Endothelial cell of umbilical vein (primary cell): ENCODE measurements at regions not wholly inside any gene's neighbourhood (a gene's known extent, or its start where the extent isn't known, plus 50 kb on each side); places are given as distances from the start of the nearest gene placed in this dataset.

Experiments
- BruUV-seq: library from RNA; stranded (reverse); fragments of 400-500 nt; replicated peaks from 2 replicates; lab custom pipeline; 2021; lab: Mats Ljungman, UMichigan
- CTCF ChIA-PET: fragments of 300-600, 350-600 bp; sonication (Branson Sonifier 250); formaldehyde crosslinking; loops from one replicate; lab custom pipeline; 2021; ENCODE audit warnings: antibody characterized with exemption, inconsistent platforms; lab: Charles Lee
- POLR2A ChIA-PET: fragments of 300-600, 350-600 bp; sonication (Branson Sonifier 250); formaldehyde crosslinking; loops from one replicate; lab custom pipeline; 2021; ENCODE audit warnings: antibody characterized with exemption, inconsistent platforms; lab: Charles Lee
- DNase-seq: peaks from one replicate; pipeline ENCODE4 v3.0.0-alpha.2; 2011; ENCODE audit warnings: low read depth, low spot score
- FAIRE-seq: peaks from 2 replicates; lab custom pipeline; 2011; peaks lifted over from hg19 to GRCh38; lab: Jason Lieb, UNC
- H2AFZ ChIP-seq: 2 replicates; pipeline ENCODE4 v1.6.0; 2012; ENCODE audit warnings: low read depth, low read length, control low read depth, inconsistent platforms
- H3K27ac ChIP-seq: 2 replicates; pipeline ENCODE4 v1.5.1; 2011; ENCODE audit warnings: low read depth, mild to moderate bottlenecking, control low read depth, low read length, moderate library complexity; ENCODE audit not compliant: insufficient read depth
- H3K27me3 ChIP-seq, 2 experiments: 2 replicates each; pipeline versions ENCODE4 v1.6.0 to v1.6.1; 2011; ENCODE audit warnings: low read length in 2 of 2, mixed read lengths in 1 of 2; ENCODE audit not compliant: control insufficient read depth in 2 of 2, insufficient read depth in 2 of 2
- H3K36me3 ChIP-seq, 2 experiments: 2 replicates in 1 of 2; 3 replicates in 1 of 2; pipeline ENCODE4 v1.5.1; 2011; ENCODE audit warnings: low read length in 2 of 2, mild to moderate bottlenecking in 1 of 2, moderate library complexity in 1 of 2; ENCODE audit not compliant: control insufficient read depth in 2 of 2, insufficient read depth in 2 of 2; ENCODE audit errors: extremely low read depth in 1 of 2
- H3K4me1 ChIP-seq: 3 replicates; pipeline ENCODE4 v1.5.1; 2011; ENCODE audit warnings: mild to moderate bottlenecking, low read length; ENCODE audit not compliant: control insufficient read depth, insufficient read depth; ENCODE audit errors: extremely low read depth
- H3K4me2 ChIP-seq: 2 replicates; pipeline ENCODE4 v1.6.1; 2011; ENCODE audit warnings: low read length, control low read depth, mixed read lengths; ENCODE audit not compliant: insufficient read depth
- H3K4me3 ChIP-seq, 3 experiments: fragments of 200-600 bp in 1 of 3; sonication (generic), shearing (Covaris generic) in 1 of 3; replicated peaks in 1 of 3; 2 replicates each; pipeline ENCODE4 v1.5.1; 2011 to 2016; ENCODE audit warnings: control low read depth in 3 of 3, low read length in 3 of 3, mild to moderate bottlenecking in 2 of 3, inconsistent platforms in 1 of 3, low read depth in 1 of 3, moderate library complexity in 1 of 3; ENCODE audit not compliant: insufficient read depth in 1 of 3
- H3K79me2 ChIP-seq: 2 replicates; pipeline ENCODE4 v1.6.0; 2012; ENCODE audit warnings: low read length, inconsistent platforms; ENCODE audit not compliant: control insufficient read depth, insufficient read depth
- H3K9ac ChIP-seq: replicated peaks from 2 replicates; pipeline ENCODE3; 2011; ENCODE audit warnings: low read length, control low read depth; ENCODE audit not compliant: insufficient read depth; ENCODE audit errors: extremely low read depth
- H3K9me1 ChIP-seq: replicated peaks from 3 replicates; pipeline ENCODE4 v1.6.0; 2011; ENCODE audit warnings: mild to moderate bottlenecking, low read length; ENCODE audit not compliant: control insufficient read depth, insufficient read depth; ENCODE audit errors: extremely low read depth
- H3K9me3 ChIP-seq: replicated peaks from 2 replicates; pipeline ENCODE4 v1.5.1; 2012; ENCODE audit warnings: low read length, inconsistent platforms; ENCODE audit not compliant: control insufficient read depth, insufficient read depth
- H4K20me1 ChIP-seq: replicated peaks from 2 replicates; pipeline ENCODE3; 2011; ENCODE audit warnings: mild to moderate bottlenecking, low read length; ENCODE audit not compliant: control insufficient read depth, insufficient read depth; ENCODE audit errors: extremely low read depth
- EZH2 ChIP-seq: IDR thresholded peaks from 2 replicates; pipeline ENCODE4 v1.6.1; 2012; ENCODE audit warnings: borderline replicate concordance, low read depth, mild to moderate bottlenecking, moderate library complexity, low read length, inconsistent platforms; ENCODE audit not compliant: severe bottlenecking
- FOS ChIP-seq: IDR thresholded peaks from 2 replicates; pipeline ENCODE4 v1.6.1; 2011; ENCODE audit warnings: mild to moderate bottlenecking, low read length, moderate library complexity, borderline replicate concordance; ENCODE audit not compliant: insufficient read depth
- GATA2 ChIP-seq: IDR thresholded peaks from 2 replicates; pipeline ENCODE4 v1.7.0; 2011; ENCODE audit warnings: low read depth, mild to moderate bottlenecking, moderate library complexity, mixed read lengths, low read length; ENCODE audit not compliant: insufficient read length, insufficient read depth
- JUN ChIP-seq: IDR thresholded peaks from 2 replicates; pipeline ENCODE4 v1.6.1; 2011; ENCODE audit warnings: borderline replicate concordance, low read depth; ENCODE audit not compliant: insufficient read length, insufficient read depth
- MYC ChIP-seq: IDR thresholded peaks from one replicate; pipeline ENCODE4 v1.6.1; 2011; ENCODE audit warnings: mild to moderate bottlenecking, low read depth, low read length
- POLR2A ChIP-seq: IDR thresholded peaks from 2 replicates; pipeline ENCODE4 v1.6.1; 2012; ENCODE audit warnings: low read depth, mild to moderate bottlenecking, control low read depth, low read length
- POLR2AphosphoS5 ChIP-seq: IDR thresholded peaks from 2 replicates; pipeline ENCODE4 v1.6.1; 2012; ENCODE audit warnings: low read depth, mild to moderate bottlenecking, control low read depth, low read length, moderate library complexity; ENCODE audit not compliant: insufficient read depth
- dilution Hi-C: fragments of 300-500 bp; cut with MboI; formaldehyde crosslinking; loops from one replicate; pipeline ENCODE4 v1.15.0; 2019; ENCODE audit warnings: low sequenced_read_pairs; ENCODE audit not compliant: extremely low pct_ligation_motif_present
- intact Hi-C: fragments of 100-400 bp; cut with micrococcal nuclease; formaldehyde crosslinking; loops from one replicate; pipeline ENCODE4 v1.10.0; 2022
- TF ChIP-seq, protein P1 (sequence below), 2 donors: IDR thresholded peaks; 1 replicate in 1 of 2; 2 replicates in 1 of 2; pipeline ENCODE4 v1.5.1; 2011; ENCODE audit warnings: low read length in 2 of 2, mild to moderate bottlenecking in 2 of 2, moderate library complexity in 2 of 2, control low read depth in 1 of 2, inconsistent platforms in 1 of 2, low read depth in 1 of 2; ENCODE audit not compliant: insufficient read depth in 1 of 2; ENCODE audit errors: extremely low read depth in 1 of 2

DNA sequence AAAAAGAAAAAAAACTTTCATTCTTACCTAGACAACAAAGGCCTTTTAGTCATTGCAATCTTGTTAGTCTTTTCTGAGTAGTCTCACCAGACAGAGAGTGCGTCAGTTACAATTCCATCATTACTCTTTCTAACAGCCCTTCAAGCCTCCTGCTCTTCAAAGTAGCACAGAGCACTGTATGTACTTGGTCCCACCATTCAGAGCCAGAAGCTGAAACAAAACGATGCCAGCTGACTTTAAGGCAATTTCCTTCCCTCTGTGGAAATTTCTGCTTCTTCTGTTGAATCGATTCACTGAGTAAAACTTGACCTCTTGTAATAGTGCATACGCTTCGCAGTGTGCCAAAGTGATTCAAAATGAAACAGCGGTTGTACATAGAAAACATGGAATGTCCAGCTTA lies 57.7 kb upstream of the TENM3 start:
- no peaks in the 10 kb centered on the region for H3K36me3 ChIP-seq
- H3K27me3 ChIP-seq: no peaks in the 10 kb centered on the region
- intact Hi-C loops (no loop called here), dilution Hi-C loops (no loop called here)
- no peak overlapping the region for H3K9ac ChIP-seq
- H3K27ac ChIP-seq: no peak overlapping the region
- no TSS peak for BruUV-seq
- no peaks in the 10 kb centered on the region for H3K4me1 ChIP-seq
- H4K20me1 ChIP-seq: no peaks in the 10 kb centered on the region
- no peak overlapping the region for H3K4me3 ChIP-seq
- no peaks in the 10 kb centered on the region for H3K9me3 ChIP-seq
- no peaks in the 10 kb centered on the region for H3K9me1 ChIP-seq
- H3K79me2 ChIP-seq: no peaks in the 10 kb centered on the region
- ChIA-PET CTCF (no interaction called here), POLR2A (no interaction called here)
- no peak for TF ChIP-seq FOS
- no peak for TF ChIP-seq POLR2AphosphoS5
- no peak for TF ChIP-seq GATA2
- TF ChIP-seq EZH2: no peak
- TF ChIP-seq, protein P1, sequence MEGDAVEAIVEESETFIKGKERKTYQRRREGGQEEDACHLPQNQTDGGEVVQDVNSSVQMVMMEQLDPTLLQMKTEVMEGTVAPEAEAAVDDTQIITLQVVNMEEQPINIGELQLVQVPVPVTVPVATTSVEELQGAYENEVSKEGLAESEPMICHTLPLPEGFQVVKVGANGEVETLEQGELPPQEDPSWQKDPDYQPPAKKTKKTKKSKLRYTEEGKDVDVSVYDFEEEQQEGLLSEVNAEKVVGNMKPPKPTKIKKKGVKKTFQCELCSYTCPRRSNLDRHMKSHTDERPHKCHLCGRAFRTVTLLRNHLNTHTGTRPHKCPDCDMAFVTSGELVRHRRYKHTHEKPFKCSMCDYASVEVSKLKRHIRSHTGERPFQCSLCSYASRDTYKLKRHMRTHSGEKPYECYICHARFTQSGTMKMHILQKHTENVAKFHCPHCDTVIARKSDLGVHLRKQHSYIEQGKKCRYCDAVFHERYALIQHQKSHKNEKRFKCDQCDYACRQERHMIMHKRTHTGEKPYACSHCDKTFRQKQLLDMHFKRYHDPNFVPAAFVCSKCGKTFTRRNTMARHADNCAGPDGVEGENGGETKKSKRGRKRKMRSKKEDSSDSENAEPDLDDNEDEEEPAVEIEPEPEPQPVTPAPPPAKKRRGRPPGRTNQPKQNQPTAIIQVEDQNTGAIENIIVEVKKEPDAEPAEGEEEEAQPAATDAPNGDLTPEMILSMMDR (IDR thresholded peaks at IDR 0.05; ENCODE audit: extremely low read depth in 1 of 2, insufficient read depth in 1 of 2, low read depth in 1 of 2, low read length in 2 of 2): no peak
- TF ChIP-seq MYC: no peak
- TF ChIP-seq POLR2A: no peak
- no peak for TF ChIP-seq JUN
- H2AFZ ChIP-seq: no peak overlapping the region
- FAIRE-seq (no peak), DNase-seq (no peak)
- H3K4me2 ChIP-seq: no peak overlapping the region
